ENCODE measurements at regions not wholly inside any gene's neighbourhood (a gene's known extent, or its start where the extent isn't known, plus 50 kb on each side); places are given as distances from the start of the nearest gene placed in this dataset.

DNA sequence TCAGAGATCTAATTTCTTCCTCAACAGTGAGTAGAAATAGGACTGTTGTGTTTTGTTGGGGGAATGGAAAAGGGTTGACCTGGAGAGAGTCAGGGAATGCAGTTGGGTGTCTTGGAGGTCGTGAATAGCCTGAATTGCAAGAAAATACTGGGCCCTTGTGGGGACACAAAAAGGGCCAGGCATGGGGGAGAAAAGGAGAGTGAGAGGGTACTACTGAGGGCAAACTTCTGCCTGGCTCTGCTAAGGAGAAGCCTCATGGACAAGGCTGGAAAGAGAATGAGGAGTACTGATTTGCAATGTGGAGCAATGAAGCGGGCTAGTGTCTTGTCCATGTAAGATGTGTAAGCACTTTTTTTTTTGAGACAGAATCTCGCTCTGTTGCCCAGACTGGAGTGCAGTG is 96.2 kb upstream of the IRF2BP2 start:
- H3K4me2 ChIP-seq (ENCODE audit: insufficient read depth, insufficient read length, low read length), result no peak overlapping the region
- H3K27me3 Mint-ChIP-seq (ENCODE audit: low read depth), result peaks cover 13% of the 10 kb centered on the region
- H3K79me2 ChIP-seq (ENCODE audit: insufficient read depth, low read length), result no peaks in the 10 kb centered on the region
- no peak overlapping the region; a peak in 1 of 7 replicates for H3K27ac Mint-ChIP-seq
- H2BK12ac ChIP-seq (ENCODE audit: insufficient read length, low read depth, low read length), result no peak overlapping the region
- no peak overlapping the region for H3K4ac ChIP-seq (ENCODE audit: low read depth, low read length)
- H2BK15ac ChIP-seq (ENCODE audit: low read depth, low read length), result no peak overlapping the region
- no peak overlapping the region for H4K5ac ChIP-seq (ENCODE audit: insufficient read length, low read depth, low read length)
- H3K27me3 ChIP-seq (ENCODE audit: insufficient read depth, low read length), result no peaks in the 10 kb centered on the region
- no peaks in the 10 kb centered on the region for H3K4me1 Mint-ChIP-seq
- no peak overlapping the region for H3K14ac ChIP-seq (ENCODE audit: insufficient read depth, low read length)
- H3K27ac ChIP-seq (ENCODE audit: insufficient read length, low read depth, low read length), result no peak overlapping the region
- H3K9ac ChIP-seq (ENCODE audit: extremely low read depth, insufficient read length, low read length), result no peak overlapping the region
- H3K56ac ChIP-seq (ENCODE audit: insufficient read length, low read depth, low read length), result no peak overlapping the region
- no peak overlapping the region for H4K8ac ChIP-seq (replicated peaks; ENCODE audit: insufficient read length, low read depth, low read length)
- H3K23ac ChIP-seq (ENCODE audit: insufficient read length, low read depth, low read length), result no peak overlapping the region
- no peaks in the 10 kb centered on the region for H3K36me3 Mint-ChIP-seq (ENCODE audit: insufficient read depth in 1 of 3, low read depth in 3 of 3)
- H3K18ac ChIP-seq (ENCODE audit: insufficient read length, low read depth, low read length), result no peak overlapping the region
- H3K4me1 ChIP-seq (ENCODE audit: insufficient read depth, low read length), result no peaks in the 10 kb centered on the region
- no peak overlapping the region for H3K4me3 Mint-ChIP-seq
- no peaks in the 10 kb centered on the region for H3K23me2 ChIP-seq (ENCODE audit: insufficient read length, low read depth, low read length, poor library complexity, severe bottlenecking)
- no peaks in the 10 kb centered on the region for H3K79me1 ChIP-seq (ENCODE audit: insufficient read depth, low read depth, low read length, poor library complexity, severe bottlenecking)
- H2BK5ac ChIP-seq (ENCODE audit: insufficient read length, low read length), result no peak overlapping the region
- DNase-seq, result no peak
- TF ChIP-seq, protein P1, sequence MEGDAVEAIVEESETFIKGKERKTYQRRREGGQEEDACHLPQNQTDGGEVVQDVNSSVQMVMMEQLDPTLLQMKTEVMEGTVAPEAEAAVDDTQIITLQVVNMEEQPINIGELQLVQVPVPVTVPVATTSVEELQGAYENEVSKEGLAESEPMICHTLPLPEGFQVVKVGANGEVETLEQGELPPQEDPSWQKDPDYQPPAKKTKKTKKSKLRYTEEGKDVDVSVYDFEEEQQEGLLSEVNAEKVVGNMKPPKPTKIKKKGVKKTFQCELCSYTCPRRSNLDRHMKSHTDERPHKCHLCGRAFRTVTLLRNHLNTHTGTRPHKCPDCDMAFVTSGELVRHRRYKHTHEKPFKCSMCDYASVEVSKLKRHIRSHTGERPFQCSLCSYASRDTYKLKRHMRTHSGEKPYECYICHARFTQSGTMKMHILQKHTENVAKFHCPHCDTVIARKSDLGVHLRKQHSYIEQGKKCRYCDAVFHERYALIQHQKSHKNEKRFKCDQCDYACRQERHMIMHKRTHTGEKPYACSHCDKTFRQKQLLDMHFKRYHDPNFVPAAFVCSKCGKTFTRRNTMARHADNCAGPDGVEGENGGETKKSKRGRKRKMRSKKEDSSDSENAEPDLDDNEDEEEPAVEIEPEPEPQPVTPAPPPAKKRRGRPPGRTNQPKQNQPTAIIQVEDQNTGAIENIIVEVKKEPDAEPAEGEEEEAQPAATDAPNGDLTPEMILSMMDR (conservative IDR thresholded peaks at IDR 0.05), result no peak
- no peak overlapping the region for H2AK5ac ChIP-seq (ENCODE audit: insufficient read length, low read length)
- no peaks in the 10 kb centered on the region for H4K20me1 ChIP-seq (ENCODE audit: control insufficient read depth, insufficient read depth, insufficient read length)
- no peaks in the 10 kb centered on the region for H3K9me3 Mint-ChIP-seq
- no CpG with 5 or more reads among the region's 3 CpGs for WGBS (ENCODE audit: extremely low coverage, insufficient read length, low lambda C conversion rate)
- H2AFZ ChIP-seq (ENCODE audit: low read length), result no peak overlapping the region
- no peak overlapping the region for H2BK20ac ChIP-seq (ENCODE audit: low read depth, low read length, poor library complexity, severe bottlenecking)
- H4K91ac ChIP-seq (ENCODE audit: insufficient read length, low read depth, low read length), result no peak overlapping the region
- H3T11ph ChIP-seq (ENCODE audit: low read length), result no peak overlapping the region
- H3K9me3 ChIP-seq (ENCODE audit: control insufficient read depth, low read depth, low read length), result no peaks in the 10 kb centered on the region
- H2BK120ac ChIP-seq (ENCODE audit: low read depth, low read length, poor library complexity, severe bottlenecking), result no peak overlapping the region

Data from H9 (cell line).